Adrenal gland (tissue), 5 donors: ENCODE measurements at regions not wholly inside any gene's neighbourhood (a gene's known extent, or its start where the extent isn't known, plus 50 kb on each side); places are given as distances from the start of the nearest gene placed in this dataset.
"Not testable (repeated sequence)": the region's sequence is repeated elsewhere in the genome, so short reads cannot be mapped to it uniquely, and the experiment has no call there.

Experiments
- CTCF ChIP-seq, 6 experiments: fragments of 450-650 bp in 4 of 6; fragments of 200-600 bp in 2 of 6; sonication (generic) in 1 of 6; IDR thresholded peaks; 1 replicate in 5 of 6; 2 replicates in 1 of 6; pipeline versions ENCODE4 v1.5.1 to v1.8.0; 2016 to 2021; ENCODE audit warnings: antibody characterized with exemption in 6 of 6, mild to moderate bottlenecking in 2 of 6, moderate library complexity in 1 of 6
- POLR2A ChIP-seq, 2 donors: fragments of 450-650 bp; IDR thresholded peaks; one replicate each; pipeline ENCODE4 v1.6.1; 2017; ENCODE audit warnings: antibody characterized with exemption in 2 of 2, mild to moderate bottlenecking in 2 of 2, moderate library complexity in 1 of 2
- donor health status: DM: no; HTN: no; CAD: no.

GRCh38 chr9:42702890-42703289 lies 519.4 kb downstream of the SPATA31A6 start:
- TF ChIP-seq CTCF, POLR2A (IDR thresholded peaks at IDR 0.05): not testable (repeated sequence)
